ENCODE measurements at regions not wholly inside any gene's neighbourhood (a gene's known extent, or its start where the extent isn't known, plus 50 kb on each side); places are given as distances from the start of the nearest gene placed in this dataset.

- no peak overlapping the region for H3K4me3 ChIP-seq (ENCODE audit: low read depth, low read length)
- DNase-seq (ENCODE audit: low read depth), result no peak
- in situ Hi-C loops (cut with HindIII; ENCODE audit: low sequenced_read_pairs), result no loop called here
- TF ChIP-seq CTCF (IDR thresholded peaks at IDR 0.05; ENCODE audit: low read depth, low read length, missing control alignments), result no peak
Observed at GRCh38 chr3:162376761-162377160, 880.2 kb downstream of the OTOL1 start.

DNA sequence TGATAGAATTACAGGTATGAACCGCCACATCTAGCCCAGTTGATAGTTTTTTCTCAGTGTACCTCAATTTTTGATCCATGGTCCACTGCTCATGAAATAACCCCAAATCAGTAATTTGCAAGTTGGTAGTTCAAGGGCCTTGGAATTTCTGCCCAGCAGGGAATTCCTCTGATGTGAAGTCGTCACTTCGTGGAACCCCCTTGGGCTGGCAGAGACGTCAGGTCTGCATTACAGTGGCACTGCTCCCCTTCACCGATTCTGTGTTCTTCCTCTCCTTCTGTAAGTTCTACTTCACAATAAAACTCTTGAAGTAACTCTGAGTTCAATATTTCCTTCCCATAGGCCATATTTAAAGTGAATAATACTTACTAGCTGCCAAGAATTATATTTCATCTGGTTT, 881.0 kb downstream of the OTOL1 start:
- TF ChIP-seq CTCF (IDR thresholded peaks at IDR 0.05; ENCODE audit: low read depth, low read length, missing control alignments), result no peak
- in situ Hi-C loops (cut with HindIII; ENCODE audit: low sequenced_read_pairs), result no loop called here
- no peak for DNase-seq (ENCODE audit: low read depth)
- H3K4me3 ChIP-seq (ENCODE audit: low read depth, low read length), result no peak overlapping the region

- H3K4me3 ChIP-seq (ENCODE audit: low read depth, low read length), result no peak overlapping the region
- TF ChIP-seq CTCF (IDR thresholded peaks at IDR 0.05; ENCODE audit: low read depth, low read length, missing control alignments), result no peak
- in situ Hi-C loops (cut with HindIII; ENCODE audit: low sequenced_read_pairs), result no loop called here
- DNase-seq (ENCODE audit: low read depth), result no peak
Observed at GRCh38 chr3:162385387-162385786, 888.8 kb downstream of the OTOL1 start.

GRCh38 chr3:162390891-162391290, 894.3 kb downstream of the OTOL1 start:
- no peak for TF ChIP-seq CTCF (IDR thresholded peaks at IDR 0.05; ENCODE audit: low read depth, low read length, missing control alignments)

GRCh38 chr3:162391301-162391700, 894.7 kb downstream of the OTOL1 start:
- no peak for TF ChIP-seq CTCF (IDR thresholded peaks at IDR 0.05; ENCODE audit: low read depth, low read length, missing control alignments)
- no peak overlapping the region for H3K4me3 ChIP-seq (ENCODE audit: low read depth, low read length)
- no peak for DNase-seq (ENCODE audit: low read depth)
- in situ Hi-C loops (cut with HindIII; ENCODE audit: low sequenced_read_pairs), result no loop called here

More at GRCh38 chr3:162390891-162391290, 894.3 kb downstream of the OTOL1 start:
- DNase-seq (ENCODE audit: low read depth), result no peak
- in situ Hi-C loops (cut with HindIII; ENCODE audit: low sequenced_read_pairs), result no loop called here
- H3K4me3 ChIP-seq (ENCODE audit: low read depth, low read length), result no peak overlapping the region

- no peak for DNase-seq (ENCODE audit: low read depth)
- TF ChIP-seq CTCF (IDR thresholded peaks at IDR 0.05; ENCODE audit: low read depth, low read length, missing control alignments), result no peak
- no peak overlapping the region for H3K4me3 ChIP-seq (ENCODE audit: low read depth, low read length)
- in situ Hi-C loops (cut with HindIII; ENCODE audit: low sequenced_read_pairs), result no loop called here
Observed at GRCh38 chr3:162395496-162395895, 898.9 kb downstream of the OTOL1 start.

DNA sequence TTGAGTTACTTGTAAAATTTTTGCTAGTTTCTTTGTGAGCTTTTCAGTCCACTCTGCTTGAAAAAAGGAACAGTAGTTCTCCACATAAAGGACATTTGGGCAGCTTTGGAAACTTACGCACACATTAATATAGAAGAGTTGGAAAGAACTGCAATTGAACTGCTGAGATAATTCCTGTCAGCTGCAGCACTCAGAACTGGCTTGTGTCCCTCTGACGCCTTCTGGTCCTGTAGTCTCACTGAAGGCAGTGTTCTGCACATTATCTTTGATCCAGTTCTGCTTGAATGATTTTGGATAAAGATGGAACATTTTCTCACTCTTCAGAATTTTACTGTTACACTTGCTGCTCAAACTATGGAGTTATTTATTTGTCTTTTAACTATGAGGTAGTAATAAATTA, 901.9 kb downstream of the OTOL1 start:
- no peak for DNase-seq (ENCODE audit: low read depth)
- no peak overlapping the region for H3K4me3 ChIP-seq (ENCODE audit: low read depth, low read length)
- TF ChIP-seq CTCF (IDR thresholded peaks at IDR 0.05; ENCODE audit: low read depth, low read length, missing control alignments), result no peak
- in situ Hi-C loops (cut with HindIII; ENCODE audit: low sequenced_read_pairs), result no loop called here
